HG03175 (cell line): ENCODE measurements at regions not wholly inside any gene's neighbourhood (a gene's known extent, or its start where the extent isn't known, plus 50 kb on each side); places are given as distances from the start of the nearest gene placed in this dataset.
"Not testable (repeated sequence)": the region's sequence is repeated elsewhere in the genome, so short reads cannot be mapped to it uniquely, and the experiment has no call there.

Source experiments
- ATAC-seq: cut with Tn5 transposase; IDR thresholded peaks from one replicate; pipeline ENCODE4 v1.9.1; 2021; ENCODE audit warnings: mild to moderate bottlenecking, moderate library complexity; ENCODE audit not compliant: unreplicated experiment

DNA sequence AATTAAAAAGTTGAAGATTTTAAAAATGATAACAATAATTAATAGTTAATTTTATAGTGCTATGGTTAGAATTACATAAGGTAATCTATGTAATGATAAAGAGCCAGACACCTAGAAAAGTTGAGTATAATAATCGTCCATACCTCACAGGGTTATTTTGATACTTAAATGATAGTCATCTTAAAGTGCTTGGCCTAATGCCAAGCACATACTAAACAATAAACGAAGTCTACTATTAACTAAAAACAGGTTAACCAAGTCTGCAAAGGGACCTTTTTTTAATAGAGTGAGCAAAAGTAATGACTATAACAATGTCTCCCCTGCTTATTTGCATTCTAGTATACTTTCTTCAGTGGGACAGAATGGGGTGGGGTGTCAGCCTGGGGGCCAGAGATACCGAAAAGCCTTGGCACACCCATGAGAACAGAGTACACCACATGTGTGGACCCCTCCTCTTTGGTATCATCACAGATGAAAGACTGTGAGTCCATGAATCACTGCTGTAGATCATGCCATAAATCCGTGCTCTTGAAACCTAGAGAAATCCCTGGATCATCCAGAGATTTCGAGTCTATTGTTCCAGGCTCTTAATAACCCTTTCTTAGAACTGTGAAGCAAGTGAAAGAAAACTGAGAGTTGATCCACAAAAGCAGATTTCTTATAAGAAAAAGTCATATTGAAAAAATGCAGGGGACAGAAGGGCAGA is 249.5 kb downstream of the PRELID2 start:
- no peak for ATAC-seq

GRCh38 chr5:145579301-145579700 is 255.8 kb downstream of the PRELID2 start:
- no peak for ATAC-seq

- ATAC-seq: no peak
Measured at GRCh38 chr5:145574889-145575573, 260.1 kb downstream of the PRELID2 start.

DNA sequence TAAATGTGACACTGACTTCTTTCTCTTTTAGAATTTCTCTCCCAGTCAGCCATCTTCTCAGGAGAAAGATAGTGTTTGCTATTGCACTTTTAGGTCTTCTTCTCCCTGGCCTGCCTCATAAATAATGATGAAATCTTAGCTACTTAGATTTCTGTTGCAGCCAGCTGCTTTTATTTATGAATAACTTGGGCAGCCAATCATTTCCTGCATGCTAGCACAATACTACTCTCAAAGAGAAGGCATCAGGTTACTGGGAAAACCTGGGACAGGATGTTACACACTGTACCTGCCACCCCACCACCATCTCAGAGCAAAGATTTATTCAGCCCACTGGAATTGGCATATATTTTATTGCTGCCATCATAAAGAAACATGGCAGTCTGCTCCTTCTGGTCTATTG is 266.6 kb downstream of the PRELID2 start:
- ATAC-seq: no peak

DNA sequence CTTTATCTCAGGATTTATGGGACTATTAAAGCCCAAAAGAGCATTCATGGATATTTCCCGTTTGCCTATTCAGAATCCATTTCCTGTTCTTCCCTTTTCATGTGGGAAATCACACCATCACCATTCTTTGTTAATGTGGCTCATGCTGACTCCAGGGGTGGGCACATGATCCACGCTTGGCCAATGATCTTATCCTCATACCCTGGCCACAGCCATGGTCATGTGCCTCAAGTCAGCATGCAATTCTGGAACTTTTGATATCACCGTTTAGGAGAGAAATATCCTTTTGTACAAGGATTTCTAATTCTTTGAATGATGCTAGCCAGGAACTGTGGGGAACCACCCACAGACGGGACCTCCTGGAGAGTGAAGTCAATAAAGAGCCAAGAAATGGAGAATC is 272.2 kb downstream of the PRELID2 start:
- no peak for ATAC-seq

DNA sequence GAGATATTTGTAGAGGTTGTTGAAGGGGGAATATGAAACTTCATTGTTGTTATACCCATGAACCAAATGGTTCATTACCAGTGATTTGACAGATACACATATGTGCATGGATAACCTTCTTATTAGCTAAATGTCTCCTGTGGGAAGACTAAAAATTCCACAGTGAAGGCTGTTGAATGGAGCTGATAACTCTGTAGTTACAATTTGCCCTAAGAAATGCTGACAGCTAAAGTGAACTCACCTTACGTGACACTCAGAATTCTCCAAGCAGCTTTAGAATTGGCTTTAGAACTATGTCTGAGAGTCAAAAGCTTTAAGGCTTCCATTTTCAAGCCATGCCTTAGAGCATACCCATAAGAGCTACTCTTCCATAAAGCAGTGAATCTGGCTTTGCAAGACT is 276.9 kb downstream of the PRELID2 start:
- no peak for ATAC-seq

- no peak for ATAC-seq
Measured at GRCh38 chr5:145557345-145557744, 277.8 kb downstream of the PRELID2 start.

GRCh38 chr5:145554399-145554798 is 280.7 kb downstream of the PRELID2 start:
- ATAC-seq: no peak

GRCh38 chr5:145553177-145553576 is 282.0 kb downstream of the PRELID2 start:
- no peak for ATAC-seq

DNA sequence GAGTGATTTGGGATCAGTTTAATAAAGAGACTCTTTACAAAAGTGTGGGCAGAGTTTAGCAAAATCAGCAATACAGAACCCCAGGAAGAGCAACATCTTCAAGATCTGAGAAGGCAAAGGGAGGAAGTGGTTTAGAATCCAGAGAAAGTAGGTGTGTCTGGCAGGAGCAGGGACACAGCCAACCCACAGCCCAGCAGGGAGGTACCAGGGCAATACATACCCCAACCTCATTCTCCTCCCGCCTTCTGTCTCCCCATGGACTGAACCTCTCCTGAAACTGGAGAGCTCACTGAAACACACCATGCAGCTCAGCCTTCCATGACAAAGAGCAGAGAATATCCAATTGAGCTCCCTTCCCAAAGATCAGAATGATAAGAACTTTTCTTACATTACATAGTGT is 283.4 kb downstream of the PRELID2 start:
- no peak for ATAC-seq

- no peak for ATAC-seq
Measured at GRCh38 chr5:145548097-145548496, 287.0 kb downstream of the PRELID2 start.

DNA sequence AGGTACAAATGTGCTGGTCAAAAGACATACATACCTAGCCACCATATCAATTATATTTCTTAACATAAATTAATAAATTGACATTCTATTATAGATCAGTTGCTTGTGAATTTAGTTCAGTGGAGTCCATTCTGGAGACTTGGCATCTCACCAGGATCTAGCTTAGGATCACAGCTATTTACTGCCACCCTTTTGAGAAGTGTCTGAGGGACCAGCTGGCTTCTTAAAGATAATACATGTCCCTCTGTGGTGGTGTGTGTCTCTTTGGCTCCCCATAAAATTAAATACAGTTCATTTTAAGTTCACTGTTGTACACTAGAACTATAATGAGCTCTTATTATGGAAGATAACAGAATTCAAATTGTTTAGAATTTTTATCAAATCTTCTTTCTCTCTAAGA is 290.7 kb downstream of the PRELID2 start:
- ATAC-seq: no peak

GRCh38 chr5:145543968-145544367 is 291.2 kb downstream of the PRELID2 start:
- ATAC-seq: no peak

GRCh38 chr5:145540375-145540774 is 294.8 kb downstream of the PRELID2 start:
- no peak for ATAC-seq

- ATAC-seq: no peak
Measured at GRCh38 chr5:145539201-145539600, 295.9 kb downstream of the PRELID2 start.

GRCh38 chr5:145536133-145536532 is 299.0 kb downstream of the PRELID2 start:
- no peak for ATAC-seq

DNA sequence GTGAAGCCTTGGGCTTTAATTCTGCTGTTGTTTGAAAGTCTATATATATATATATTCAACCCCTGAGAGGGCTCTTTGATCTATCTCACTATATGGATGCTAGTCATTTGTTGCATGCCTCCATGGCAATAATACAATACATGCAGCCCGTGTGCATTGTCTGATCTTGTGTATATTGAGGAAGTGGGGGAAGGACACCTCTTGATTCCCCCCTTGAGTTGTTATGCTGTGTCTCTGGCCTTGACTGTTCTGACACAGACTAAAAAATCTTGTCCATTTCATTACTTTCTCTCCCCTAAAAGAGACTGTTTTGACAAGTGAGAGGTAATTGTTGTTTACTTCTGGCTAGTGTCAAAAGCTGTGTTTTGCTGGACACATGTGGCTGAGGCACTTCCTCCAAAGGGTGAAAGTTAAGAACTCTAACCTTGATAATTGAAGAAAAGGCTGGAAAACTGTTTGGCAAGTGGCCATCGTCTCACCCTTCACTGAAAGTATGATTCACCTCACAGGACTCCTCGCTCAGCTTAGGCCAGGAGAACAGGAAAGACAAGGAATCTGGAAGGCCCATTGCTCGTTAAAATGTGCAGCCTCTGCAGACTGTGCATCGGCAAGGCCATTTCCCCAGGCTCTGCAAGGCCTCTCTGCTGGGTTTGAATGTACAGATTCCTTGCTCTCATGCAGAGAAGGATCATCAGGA is 304.0 kb downstream of the PRELID2 start:
- ATAC-seq: no peak

DNA sequence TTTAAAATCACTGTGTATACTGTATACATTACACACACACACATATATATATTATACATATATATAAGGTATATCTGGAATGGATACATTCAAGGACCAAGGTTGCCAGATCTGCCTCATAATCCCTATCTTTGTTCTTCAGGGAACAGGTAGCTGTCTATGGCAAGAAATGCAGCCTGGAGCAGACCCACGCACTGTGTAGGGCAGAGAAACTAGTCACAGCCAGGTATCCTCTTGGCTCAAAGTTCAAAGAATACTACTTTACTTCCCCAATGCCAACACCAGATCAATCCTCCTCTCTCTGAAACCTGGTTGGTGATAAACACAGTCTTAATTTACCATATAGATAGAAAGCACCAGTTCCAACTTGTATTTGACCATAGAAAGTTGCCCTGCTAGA is 313.6 kb downstream of the PRELID2 start:
- ATAC-seq: no peak

DNA sequence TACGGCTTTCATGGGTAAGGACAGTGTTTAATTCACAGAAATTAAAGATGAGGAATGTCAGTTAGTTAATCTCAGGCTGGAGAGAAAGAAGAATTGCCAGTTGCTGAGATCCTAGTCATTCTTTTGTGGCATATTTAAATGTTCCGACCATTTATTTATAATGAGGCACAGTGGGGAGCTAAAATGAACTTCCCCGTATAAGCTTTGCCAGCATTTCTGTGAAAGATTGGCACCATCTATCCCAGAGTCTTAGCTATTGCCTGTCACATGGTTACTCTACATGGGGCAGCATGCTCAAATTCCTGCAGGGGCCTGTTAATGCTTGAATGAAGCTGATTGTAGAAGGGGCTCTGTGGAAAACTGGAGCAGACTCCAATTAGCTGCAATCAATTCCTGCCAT is 314.1 kb downstream of the PRELID2 start:
- no peak for ATAC-seq

DNA sequence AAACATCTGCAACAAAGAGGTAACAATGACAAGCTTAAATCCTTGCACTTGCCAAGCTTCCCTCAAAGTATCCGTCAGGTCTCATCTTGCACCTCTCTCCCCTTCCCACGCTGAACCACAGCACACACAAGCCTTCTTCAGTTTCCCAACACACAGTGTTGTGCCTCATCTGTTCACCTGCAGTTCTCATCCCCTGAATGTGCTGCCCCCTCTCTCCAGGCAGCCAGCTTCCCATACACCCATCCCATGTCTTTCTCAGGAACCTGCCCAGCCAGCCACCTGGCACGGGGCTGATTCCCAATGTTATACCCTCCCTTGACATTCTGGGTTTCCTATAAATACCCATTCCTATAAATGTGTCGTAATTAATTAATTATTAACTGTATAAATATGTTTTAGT is 314.8 kb downstream of the PRELID2 start:
- ATAC-seq: no peak

GRCh38 chr5:145517588-145517987 is 317.6 kb downstream of the PRELID2 start:
- ATAC-seq: not testable (repeated sequence)

GRCh38 chr5:145511351-145511750 is 323.8 kb downstream of the PRELID2 start:
- ATAC-seq: no peak
